Stimulated activated naive CD4-positive, alpha-beta T cell treated with Interleukin-2 at 50 U/mL for 16 hours (primary cell): ENCODE measurements at regions not wholly inside any gene's neighbourhood (a gene's known extent, or its start where the extent isn't known, plus 50 kb on each side); places are given as distances from the start of the nearest gene placed in this dataset.
A peak's percentile ranks its signal among the peaks of the same experiment; 100 is the strongest.
"Not testable (repeated sequence)": the region's sequence is repeated elsewhere in the genome, so short reads cannot be mapped to it uniquely, and the experiment has no call there.

Experiments used
- DNase-seq: peaks from one replicate; lab custom pipeline; 2025; lab: John Stamatoyannopoulos, UW

- DNase-seq: no peak
Measured at GRCh38 chr9:95732802-95733688, 142.4 kb upstream of the ERCC6L2 start.

- DNase-seq: no peak
Measured at GRCh38 chr9:95731876-95732275, 143.6 kb upstream of the ERCC6L2 start.

GRCh38 chr9:95729669-95730368, 145.7 kb upstream of the ERCC6L2 start:
- no peak for DNase-seq

- DNase-seq: no peak
Measured at GRCh38 chr9:95729046-95729445, 146.4 kb upstream of the ERCC6L2 start.

GRCh38 chr9:95727947-95728520, 147.5 kb upstream of the ERCC6L2 start:
- DNase-seq: no peak

GRCh38 chr9:95726756-95727155, 148.7 kb upstream of the ERCC6L2 start:
- no peak for DNase-seq

- DNase-seq: no peak
Measured at GRCh38 chr9:95725045-95725444, 150.4 kb upstream of the ERCC6L2 start.

- DNase-seq: peak; percentile 46
Measured at GRCh38 chr9:95724253-95724991, 151.1 kb upstream of the ERCC6L2 start.

GRCh38 chr9:95722141-95722540, 153.3 kb upstream of the ERCC6L2 start:
- DNase-seq: no peak

GRCh38 chr9:95721061-95721531, 154.4 kb upstream of the ERCC6L2 start:
- no peak for DNase-seq

GRCh38 chr9:95720496-95720895, 155.0 kb upstream of the ERCC6L2 start:
- no peak for DNase-seq

- no peak for DNase-seq
Measured at GRCh38 chr9:95719354-95719753, 156.1 kb upstream of the ERCC6L2 start.

- DNase-seq: no peak
Measured at GRCh38 chr9:95718263-95718662, 157.2 kb upstream of the ERCC6L2 start.

- no peak for DNase-seq
Measured at GRCh38 chr9:95715868-95716435, 159.5 kb upstream of the ERCC6L2 start.

GRCh38 chr9:95710446-95710845, 165.0 kb upstream of the ERCC6L2 start:
- DNase-seq: no peak

GRCh38 chr9:95696701-95697100, 178.8 kb upstream of the ERCC6L2 start:
- DNase-seq: no peak

- no peak for DNase-seq
Measured at GRCh38 chr9:95691435-95691834, 174.7 kb upstream of the PTCH1 start.

GRCh38 chr9:95689669-95690068, 172.9 kb upstream of the PTCH1 start:
- DNase-seq: no peak

- no peak for DNase-seq
Measured at GRCh38 chr9:95684516-95684915, 167.7 kb upstream of the PTCH1 start.

GRCh38 chr9:95680306-95680705, 163.5 kb upstream of the PTCH1 start:
- DNase-seq: not testable (repeated sequence)

GRCh38 chr9:95679874-95680273, 163.1 kb upstream of the PTCH1 start:
- DNase-seq: no peak

- no peak for DNase-seq
Measured at GRCh38 chr9:95678759-95679158, 162.0 kb upstream of the PTCH1 start.
